DOHH2 (cell line): ENCODE measurements at regions not wholly inside any gene's neighbourhood (a gene's known extent, or its start where the extent isn't known, plus 50 kb on each side); places are given as distances from the start of the nearest gene placed in this dataset.
"Not testable (repeated sequence)": the region's sequence is repeated elsewhere in the genome, so short reads cannot be mapped to it uniquely, and the experiment has no call there.

ENCODE experiments used
- H3F3A ChIP-seq: fragments of 200-600 bp; sonication (generic), shearing (Covaris generic); 2 replicates; pipeline ENCODE4 v1.6.0; 2016; ENCODE audit warnings: antibody characterized with exemption, mild to moderate bottlenecking; ENCODE audit not compliant: control insufficient read depth, insufficient read depth
- H3K27ac ChIP-seq: fragments of 200-600 bp; sonication (generic); 2 replicates; pipeline ENCODE4 v1.5.1; 2014; ENCODE audit warnings: low read depth, mild to moderate bottlenecking, low read length, moderate library complexity
- H3K27me3 ChIP-seq: fragments of 200-600 bp; sonication (generic); 2 replicates; pipeline ENCODE4 v1.6.1; 2014; ENCODE audit warnings: mild to moderate bottlenecking, low read length, mixed read lengths; ENCODE audit not compliant: control insufficient read depth
- H3K36me3 ChIP-seq: fragments of 200-600 bp; sonication (generic); 2 replicates; pipeline ENCODE4 v1.6.1; 2014; ENCODE audit warnings: mild to moderate bottlenecking, low read length, moderate library complexity, mixed read lengths; ENCODE audit not compliant: control insufficient read depth
- H3K4me1 ChIP-seq: fragments of 200-600 bp; sonication (generic); 2 replicates; pipeline ENCODE4 v1.6.1; 2014; ENCODE audit warnings: mild to moderate bottlenecking, low read length, mixed read lengths; ENCODE audit not compliant: control insufficient read depth
- H3K4me2 ChIP-seq: fragments of 200-600 bp; sonication (generic); 2 replicates; pipeline ENCODE4 v1.6.0; 2014; ENCODE audit warnings: mild to moderate bottlenecking, low read length, moderate library complexity
- H3K4me3 ChIP-seq: fragments of 200-600 bp; sonication (generic); 2 replicates; pipeline ENCODE4 v1.5.1; 2014; ENCODE audit warnings: mild to moderate bottlenecking, low read length, mixed read lengths
- H3K79me2 ChIP-seq: fragments of 200-600 bp; sonication (generic); 2 replicates; pipeline ENCODE4 v1.6.1; 2014; ENCODE audit warnings: mild to moderate bottlenecking, low read length, mixed read lengths; ENCODE audit not compliant: control insufficient read depth
- H3K9me2 ChIP-seq: fragments of 200-600 bp; sonication (generic); replicated peaks from 2 replicates; pipeline ENCODE4 v1.6.1; 2014; ENCODE audit warnings: mild to moderate bottlenecking, low read length, mixed read lengths; ENCODE audit not compliant: control insufficient read depth
- H3K9me3 ChIP-seq: fragments of 200-600 bp; sonication (generic); 2 replicates; pipeline ENCODE4 v1.6.1; 2014; ENCODE audit warnings: antibody characterized with exemption, low read length, mixed read lengths; ENCODE audit not compliant: control insufficient read depth, insufficient read depth
- H4K20me1 ChIP-seq: fragments of 200-600 bp; sonication (generic); 2 replicates; pipeline ENCODE4 v1.6.0; 2014; ENCODE audit warnings: low read depth, mild to moderate bottlenecking, antibody characterized with exemption, low read length, moderate library complexity; ENCODE audit not compliant: control insufficient read depth, insufficient read depth
- EZH2phosphoT487 ChIP-seq: fragments of 200-600 bp; sonication (generic); IDR thresholded peaks from 2 replicates; pipeline ENCODE4 v1.6.1; 2017; ENCODE audit warnings: borderline replicate concordance, mild to moderate bottlenecking, antibody characterized with exemption, low read length, moderate library complexity, mixed read lengths
- TF ChIP-seq, protein P1 (sequence below): fragments of 200-600 bp; sonication (generic); IDR thresholded peaks from one replicate; pipeline ENCODE4 v1.5.1; 2014; ENCODE audit warnings: antibody characterized with exemption, mild to moderate bottlenecking, low read depth, low read length; ENCODE audit not compliant: poor library complexity, severe bottlenecking

DNA sequence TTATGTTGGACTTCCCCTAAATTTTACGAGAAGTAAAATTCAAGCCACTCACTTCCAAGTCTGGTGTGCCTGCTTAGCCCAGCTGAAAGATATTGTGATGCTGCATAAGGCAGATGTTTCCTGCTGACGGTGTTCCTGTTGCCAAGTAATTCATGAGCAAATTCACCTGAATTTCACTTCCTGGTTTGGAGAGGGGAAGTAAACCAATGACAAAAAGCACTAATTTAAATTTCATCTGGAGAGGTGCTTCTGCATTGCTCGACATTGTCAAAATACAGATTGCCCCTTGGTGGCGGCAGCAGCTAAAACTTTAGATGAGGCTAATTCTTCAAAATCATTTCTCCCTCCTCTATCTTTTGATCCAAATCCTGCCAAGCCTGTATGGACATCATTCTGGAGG lies 281.1 kb downstream of the AACS start:
- H3K79me2 ChIP-seq: no peaks in the 10 kb centered on the region

DNA sequence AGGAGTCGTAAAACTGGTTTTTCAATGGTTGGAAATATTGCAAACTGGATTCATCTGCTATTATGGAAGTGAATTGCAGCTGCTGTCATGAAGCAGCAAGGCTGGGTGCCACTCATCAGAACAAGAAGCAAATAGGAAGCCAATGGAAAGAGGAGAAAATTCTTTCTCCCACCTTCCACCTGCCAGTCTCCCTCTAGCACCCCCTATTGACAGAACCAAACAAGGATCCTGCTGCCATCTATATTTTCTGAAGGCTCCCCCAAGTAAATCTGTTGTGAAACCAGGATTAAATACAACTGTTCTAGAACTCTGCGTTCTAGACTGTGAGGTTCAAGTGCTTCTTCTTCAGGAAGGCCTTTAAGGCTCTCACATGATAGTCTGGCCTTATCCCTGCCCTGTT lies 286.6 kb downstream of the AACS start:
- Histone ChIP-seq H3K4me2 (no peak overlapping the region), H3K36me3 (no peaks in the 10 kb centered on the region), H3K79me2 (no peaks in the 10 kb centered on the region), H3K27me3 (no peaks in the 10 kb centered on the region), H3K9me3 (peaks cover 15% of the 10 kb centered on the region; the same call in 1 of the 2 replicates), H4K20me1 (no peaks in the 10 kb centered on the region), H3K9me2 (no peaks in the 10 kb centered on the region), H3K4me3 (no peak overlapping the region), H3K27ac (no peak overlapping the region), H3F3A (no peaks in the 10 kb centered on the region), H3K4me1 (peaks cover 13% of the 10 kb centered on the region)
- TF ChIP-seq EZH2phosphoT487: no peak
- TF ChIP-seq, protein P1, sequence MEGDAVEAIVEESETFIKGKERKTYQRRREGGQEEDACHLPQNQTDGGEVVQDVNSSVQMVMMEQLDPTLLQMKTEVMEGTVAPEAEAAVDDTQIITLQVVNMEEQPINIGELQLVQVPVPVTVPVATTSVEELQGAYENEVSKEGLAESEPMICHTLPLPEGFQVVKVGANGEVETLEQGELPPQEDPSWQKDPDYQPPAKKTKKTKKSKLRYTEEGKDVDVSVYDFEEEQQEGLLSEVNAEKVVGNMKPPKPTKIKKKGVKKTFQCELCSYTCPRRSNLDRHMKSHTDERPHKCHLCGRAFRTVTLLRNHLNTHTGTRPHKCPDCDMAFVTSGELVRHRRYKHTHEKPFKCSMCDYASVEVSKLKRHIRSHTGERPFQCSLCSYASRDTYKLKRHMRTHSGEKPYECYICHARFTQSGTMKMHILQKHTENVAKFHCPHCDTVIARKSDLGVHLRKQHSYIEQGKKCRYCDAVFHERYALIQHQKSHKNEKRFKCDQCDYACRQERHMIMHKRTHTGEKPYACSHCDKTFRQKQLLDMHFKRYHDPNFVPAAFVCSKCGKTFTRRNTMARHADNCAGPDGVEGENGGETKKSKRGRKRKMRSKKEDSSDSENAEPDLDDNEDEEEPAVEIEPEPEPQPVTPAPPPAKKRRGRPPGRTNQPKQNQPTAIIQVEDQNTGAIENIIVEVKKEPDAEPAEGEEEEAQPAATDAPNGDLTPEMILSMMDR: peak; percentile 42

More for the DNA sequence above, 281.1 kb downstream of the AACS start:
- H3K36me3 ChIP-seq: 0 out of 2 replicates have a peak, but pooled peaks cover 5% of the 10 kb centered on the region
- no peaks in the 10 kb centered on the region for H3K9me2 ChIP-seq
- peak overlapping the region; percentile 52 for H3K27ac ChIP-seq
- TF ChIP-seq, protein P1: peak; percentile 62
- TF ChIP-seq EZH2phosphoT487: no peak
- H3K27me3 ChIP-seq: no peaks in the 10 kb centered on the region
- no peaks in the 10 kb centered on the region for H3K9me3 ChIP-seq
- 0 out of 2 replicates have a peak, but pooled peaks cover 2% of the 10 kb centered on the region for H3F3A ChIP-seq
- no peaks in the 10 kb centered on the region for H4K20me1 ChIP-seq
- H3K4me1 ChIP-seq: peaks cover 42% of the 10 kb centered on the region
- H3K4me2 ChIP-seq: peak overlapping the region; percentile 40
- H3K4me3 ChIP-seq: peak overlapping the region; percentile 54

DNA sequence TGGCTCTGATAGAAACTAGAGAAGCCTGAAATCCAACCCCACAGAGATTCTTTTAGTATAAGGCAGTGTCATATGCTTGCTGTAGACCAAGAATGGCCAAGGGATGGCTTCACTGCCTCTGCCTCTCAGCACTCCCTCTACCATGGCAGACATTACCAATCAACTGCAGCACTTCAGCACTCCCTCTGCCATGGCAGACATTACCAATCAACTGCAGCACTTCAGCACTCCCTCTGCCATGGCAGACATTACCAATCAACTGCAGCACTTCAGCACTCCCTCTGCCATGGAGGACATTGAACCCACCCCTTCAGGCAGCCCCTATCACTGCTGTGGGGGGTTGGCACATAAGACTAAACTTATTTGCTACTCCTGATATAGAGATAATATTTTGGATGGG lies 287.8 kb downstream of the AACS start:
- not testable (repeated sequence) for H4K20me1 ChIP-seq, H3K36me3 ChIP-seq, H3K79me2 ChIP-seq, H3K4me1 ChIP-seq, H3K27me3 ChIP-seq, H3K4me3 ChIP-seq, H3K4me2 ChIP-seq, H3K27ac ChIP-seq, H3F3A ChIP-seq, H3K9me2 ChIP-seq
- peaks cover 15% of the 10 kb centered on the region; the same call in 1 of the 2 replicates for H3K9me3 ChIP-seq

DNA sequence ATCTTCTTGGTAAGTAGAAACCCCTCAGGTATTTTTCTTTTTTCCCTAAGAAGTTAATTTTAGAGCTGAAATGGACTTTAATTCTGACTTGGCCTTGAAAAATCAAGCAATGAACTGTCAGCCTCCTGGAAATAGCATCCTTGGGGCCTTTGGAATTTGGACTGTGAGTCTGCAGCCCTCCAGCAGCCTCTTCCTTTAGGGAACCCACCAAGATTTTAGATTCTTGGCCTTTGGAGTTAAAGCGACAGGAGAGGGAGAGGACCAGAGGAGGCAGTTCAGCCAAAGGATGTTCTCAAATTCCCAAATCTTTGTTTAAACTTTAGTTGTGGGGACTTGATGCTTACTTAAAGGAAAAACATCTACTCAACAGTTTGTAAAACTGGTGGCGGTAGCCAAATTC lies 288.6 kb downstream of the AACS start:
- H3K4me1 ChIP-seq: peaks cover 9% of the 10 kb centered on the region
- H3K79me2 ChIP-seq: no peaks in the 10 kb centered on the region
- no peak overlapping the region for H3K27ac ChIP-seq
- no peak overlapping the region for H3K4me2 ChIP-seq
- H3K36me3 ChIP-seq: no peaks in the 10 kb centered on the region
- no peak overlapping the region for H3K4me3 ChIP-seq
- TF ChIP-seq, protein P1: no peak
- TF ChIP-seq EZH2phosphoT487: no peak
- peaks cover 15% of the 10 kb centered on the region; the same call in 1 of the 2 replicates for H3K9me3 ChIP-seq
- no peaks in the 10 kb centered on the region for H3K27me3 ChIP-seq
- H4K20me1 ChIP-seq: no peaks in the 10 kb centered on the region
- H3K9me2 ChIP-seq: no peaks in the 10 kb centered on the region
- no peaks in the 10 kb centered on the region for H3F3A ChIP-seq
